ENCODE measurements at regions not wholly inside any gene's neighbourhood (a gene's known extent, or its start where the extent isn't known, plus 50 kb on each side); places are given as distances from the start of the nearest gene placed in this dataset.

- ChIA-PET POLR2A (no interaction called here), CTCF (no interaction called here)
- intact Hi-C loops (cut with micrococcal nuclease; ENCODE audit: unreplicated experiment) (no loop called here), in situ Hi-C loops (cut with HindIII; ENCODE audit: low pct_unique_long_range_greater_than_20kb, low sequenced_read_pairs) (no loop called here)
- H3K36me3 ChIP-seq (ENCODE audit: control insufficient read depth, insufficient read depth, low read length), result no peaks in the 10 kb centered on the region
- DNase-seq (ENCODE audit: low read depth, low spot score) (no peak), ATAC-seq (no peak)
- no peak overlapping the region for H3K27ac ChIP-seq (ENCODE audit: low read length)
- TF ChIP-seq CTCF (IDR thresholded peaks at IDR 0.05) (no peak), REST (IDR thresholded peaks at IDR 0.05; ENCODE audit: insufficient read depth in 1 of 2, low read depth in 2 of 2, low read length in 1 of 2) (no peak), POLR2AphosphoS5 (IDR thresholded peaks at IDR 0.05; ENCODE audit: low read depth, low read length) (no peak), TCF7L2 (IDR thresholded peaks at IDR 0.05; ENCODE audit: low read depth, low read length) (no peak), SIN3A (IDR thresholded peaks at IDR 0.05; ENCODE audit: borderline replicate concordance, insufficient read depth, low read depth, low read length) (no peak)
- BruUV-seq (replicated peaks), result no TSS peak
- H3K4me1 ChIP-seq (ENCODE audit: control insufficient read depth, insufficient read depth, low read length), result no peaks in the 10 kb centered on the region
- no peaks in the 10 kb centered on the region for H3K9me3 ChIP-seq (ENCODE audit: control insufficient read depth, insufficient read depth, low read depth, low read length)
- H3K27me3 ChIP-seq (ENCODE audit: control insufficient read depth, insufficient read depth, low read length), result no peaks in the 10 kb centered on the region
- no peak overlapping the region for H3K4me3 ChIP-seq (ENCODE audit: low read depth in 2 of 2, low read length in 2 of 2)
These were observed 249.0 kb downstream of the TMEM167A start for GRCh38 chr5:82828211-82828610.

GRCh38 chr5:82827651-82828050 lies 249.5 kb downstream of the TMEM167A start:
- Histone ChIP-seq H3K27me3 (ENCODE audit: control insufficient read depth, insufficient read depth, low read length) (no peaks in the 10 kb centered on the region), H3K4me1 (ENCODE audit: control insufficient read depth, insufficient read depth, low read length) (no peaks in the 10 kb centered on the region), H3K27ac (ENCODE audit: low read length) (no peak overlapping the region), H3K36me3 (ENCODE audit: control insufficient read depth, insufficient read depth, low read length) (no peaks in the 10 kb centered on the region), H3K9me3 (ENCODE audit: control insufficient read depth, insufficient read depth, low read depth, low read length) (no peaks in the 10 kb centered on the region), H3K4me3 (ENCODE audit: low read depth in 2 of 2, low read length in 2 of 2) (no peak overlapping the region)
- CTCF ChIA-PET, result no interaction called here
- POLR2A ChIA-PET, result no interaction called here
- BruUV-seq (replicated peaks), result no TSS peak
- TF ChIP-seq CTCF (IDR thresholded peaks at IDR 0.05) (no peak), REST (IDR thresholded peaks at IDR 0.05; ENCODE audit: insufficient read depth in 1 of 2, low read depth in 2 of 2, low read length in 1 of 2) (no peak)
- intact Hi-C loops (cut with micrococcal nuclease; ENCODE audit: unreplicated experiment) (no loop called here), in situ Hi-C loops (cut with HindIII; ENCODE audit: low pct_unique_long_range_greater_than_20kb, low sequenced_read_pairs) (no loop called here)
- ATAC-seq (no peak), DNase-seq (ENCODE audit: low read depth, low spot score) (no peak)
